HCT116 (cell line): ENCODE measurements at regions not wholly inside any gene's neighbourhood (a gene's known extent, or its start where the extent isn't known, plus 50 kb on each side); places are given as distances from the start of the nearest gene placed in this dataset. TPM values are rescaled to one million over a fixed set of nuclear protein-coding genes. Genes with fewer than 3 reads are reported as not detected.

Source experiments
- microRNA counts: library from miRNA; unstranded; fragments of <30 nt; microRNA quantifications from one replicate; lab custom pipeline; 2015
- microRNA-seq: library from miRNA; unstranded; fragments of <30 nt; microRNA quantifications from one replicate; pipeline ENCODE4, GENCODE V29; 2016; ENCODE audit warnings: borderline number of aligned reads

MicroRNAs in the stretch of these regions (microRNA counts, 767-probe panel; counts per million panel counts)
- not detected for microRNA hsa-miR-378c (lab: Ali Mortazavi, UCI)

Small RNA genes in the stretch of these regions (microRNA-seq; reads per million reads assigned to microRNA genes)
- not detected for gene MIR378C
